Effector memory CD4-positive, alpha-beta T cell (primary cell): ENCODE measurements at regions not wholly inside any gene's neighbourhood (a gene's known extent, or its start where the extent isn't known, plus 50 kb on each side); places are given as distances from the start of the nearest gene placed in this dataset.
A peak's percentile ranks its signal among the peaks of the same experiment; 100 is the strongest.
"Not testable (repeated sequence)": the region's sequence is repeated elsewhere in the genome, so short reads cannot be mapped to it uniquely, and the experiment has no call there.

Experiments used
- DNase-seq, 3 donors: peaks; one replicate each; pipeline ENCODE4 v3.0.0-alpha.2; 2020
- H3K27ac ChIP-seq: 2 replicates; pipeline ENCODE4 v1.7.0; 2013; ENCODE audit warnings: mild to moderate bottlenecking, low read length, moderate library complexity; ENCODE audit not compliant: insufficient read depth, poor library complexity, severe bottlenecking
- H3K27me3 ChIP-seq: replicated peaks from 2 replicates; pipeline ENCODE4 v1.7.0; 2013; ENCODE audit warnings: mild to moderate bottlenecking, low read length; ENCODE audit not compliant: insufficient read depth, control insufficient read depth, poor library complexity, severe bottlenecking
- H3K36me3 ChIP-seq: 2 replicates; pipeline ENCODE4 v1.7.0; 2013; ENCODE audit warnings: mild to moderate bottlenecking, low read length, moderate library complexity; ENCODE audit not compliant: control insufficient read depth, insufficient read depth
- H3K4me1 ChIP-seq: 2 replicates; pipeline ENCODE4 v1.7.0; 2013; ENCODE audit warnings: low read length, mild to moderate bottlenecking; ENCODE audit not compliant: control insufficient read depth, insufficient read depth, poor library complexity, severe bottlenecking
- H3K4me3 ChIP-seq: 2 replicates; pipeline ENCODE4 v1.7.0; 2013; ENCODE audit warnings: low read length, low read depth, mild to moderate bottlenecking; ENCODE audit not compliant: insufficient read depth, poor library complexity, severe bottlenecking
- H3K9me3 ChIP-seq: 2 replicates; pipeline ENCODE4 v1.7.0; 2013; ENCODE audit warnings: mild to moderate bottlenecking, low read length, moderate library complexity; ENCODE audit not compliant: control insufficient read depth

DNA sequence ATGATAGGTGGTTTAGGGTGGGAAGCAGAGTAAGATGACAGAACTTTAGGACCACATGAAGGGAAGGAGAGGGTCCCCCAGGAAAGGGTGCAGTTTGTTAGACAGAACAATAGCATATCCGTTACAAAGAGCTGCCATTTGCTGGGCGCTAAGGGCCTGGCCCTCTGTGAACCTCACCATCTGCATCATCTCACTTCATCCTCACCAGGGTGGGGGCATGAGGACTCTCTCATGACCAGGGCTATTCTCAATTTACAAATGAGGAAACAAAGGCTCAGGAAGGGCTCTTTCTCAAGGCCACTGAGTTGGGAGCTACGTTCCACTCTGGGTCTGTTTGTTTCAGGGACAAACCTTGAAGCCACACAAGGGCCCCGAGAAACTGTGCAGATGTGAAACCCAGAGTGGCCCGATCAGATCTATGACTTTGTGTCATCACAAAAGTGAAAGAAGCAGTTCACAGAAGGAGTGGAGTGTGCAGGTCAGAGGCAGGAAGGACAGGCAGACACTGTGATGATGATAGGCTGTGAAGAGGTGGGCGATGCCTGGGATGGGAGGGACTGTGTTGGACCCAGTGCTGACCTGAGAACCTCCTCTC is 304.8 kb upstream of the PLGLB2 start:
- H3K9me3 ChIP-seq, H3K36me3 ChIP-seq, H3K4me3 ChIP-seq, H3K27me3 ChIP-seq, H3K27ac ChIP-seq, DNase-seq, H3K4me1 ChIP-seq: not testable (repeated sequence)

DNA sequence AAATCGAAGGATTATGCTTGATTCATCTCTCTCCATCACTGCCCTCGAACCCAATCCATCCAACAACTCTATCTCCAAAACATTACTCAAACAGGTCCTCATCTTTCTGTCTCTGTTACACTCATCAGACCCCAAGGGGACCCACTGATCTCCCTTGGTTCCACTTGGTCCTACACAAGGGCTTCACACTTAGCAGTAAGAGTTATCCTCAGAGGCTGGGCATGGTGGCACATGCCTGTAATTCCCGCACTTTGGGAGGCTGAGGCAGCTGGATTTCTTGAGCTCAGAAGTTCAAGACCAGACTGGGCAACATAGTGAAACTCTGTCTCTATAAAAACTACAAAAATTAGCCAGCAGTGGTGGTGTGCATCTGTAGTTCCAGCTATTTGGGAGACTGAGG is 302.9 kb upstream of the PLGLB2 start:
- H3K36me3 ChIP-seq, H3K9me3 ChIP-seq, H3K4me3 ChIP-seq, DNase-seq, H3K27me3 ChIP-seq, H3K27ac ChIP-seq, H3K4me1 ChIP-seq: not testable (repeated sequence)

DNA sequence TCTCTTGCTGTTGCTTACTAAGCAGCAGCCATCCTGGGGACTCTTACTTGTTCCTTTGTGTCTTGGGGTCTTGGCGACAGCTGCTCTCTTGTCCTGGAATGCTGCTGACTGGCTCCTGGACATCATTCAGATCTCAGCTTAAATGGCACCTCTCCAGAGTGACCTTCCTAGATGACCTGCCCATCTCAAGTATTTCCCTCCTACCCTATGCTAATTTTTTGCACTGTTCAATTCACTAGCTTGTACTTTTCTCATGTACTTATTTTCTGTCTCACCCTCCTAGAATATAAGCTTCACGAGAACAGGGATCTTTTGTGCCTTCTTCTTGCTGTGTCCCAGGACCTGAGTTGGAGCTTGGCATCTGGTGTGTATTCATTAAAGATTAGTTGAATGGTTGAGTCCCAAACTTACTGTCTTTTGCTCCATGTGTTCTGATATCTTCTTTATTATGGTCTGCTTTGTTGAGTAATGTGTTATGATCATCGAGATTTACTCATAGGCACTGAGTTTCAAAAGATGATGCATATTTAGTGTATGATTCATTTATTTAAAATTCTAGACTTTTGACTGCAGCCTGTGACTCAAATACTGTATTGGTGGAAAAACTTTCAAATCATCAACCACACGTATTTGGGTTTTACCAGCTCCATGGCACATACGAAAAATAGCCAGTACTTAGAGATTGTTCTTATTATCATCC is 302.1 kb upstream of the PLGLB2 start:
- not testable (repeated sequence) for H3K36me3 ChIP-seq, H3K27ac ChIP-seq, H3K9me3 ChIP-seq, H3K4me1 ChIP-seq, DNase-seq, H3K4me3 ChIP-seq, H3K27me3 ChIP-seq

DNA sequence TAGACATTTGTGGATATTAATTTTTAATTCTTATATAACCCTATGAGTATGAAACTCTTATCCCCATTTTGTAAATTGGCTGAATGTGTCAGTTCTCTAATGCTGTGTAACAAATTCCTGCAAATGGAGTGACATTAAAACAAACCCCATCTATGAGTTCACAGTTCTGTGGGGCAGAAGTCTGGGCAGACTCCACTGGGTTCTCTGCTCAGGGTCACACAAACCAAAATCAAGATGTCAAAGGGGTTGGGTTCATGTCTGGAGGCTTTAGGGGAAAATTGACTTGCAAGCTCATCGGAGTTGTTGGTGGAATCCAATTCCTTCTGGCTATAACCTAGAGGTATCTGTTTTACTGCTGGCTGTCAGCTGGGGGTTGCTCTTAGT is 301.6 kb upstream of the PLGLB2 start:
- not testable (repeated sequence) for H3K36me3 ChIP-seq, DNase-seq, H3K27me3 ChIP-seq, H3K4me3 ChIP-seq, H3K9me3 ChIP-seq, H3K4me1 ChIP-seq, H3K27ac ChIP-seq

DNA sequence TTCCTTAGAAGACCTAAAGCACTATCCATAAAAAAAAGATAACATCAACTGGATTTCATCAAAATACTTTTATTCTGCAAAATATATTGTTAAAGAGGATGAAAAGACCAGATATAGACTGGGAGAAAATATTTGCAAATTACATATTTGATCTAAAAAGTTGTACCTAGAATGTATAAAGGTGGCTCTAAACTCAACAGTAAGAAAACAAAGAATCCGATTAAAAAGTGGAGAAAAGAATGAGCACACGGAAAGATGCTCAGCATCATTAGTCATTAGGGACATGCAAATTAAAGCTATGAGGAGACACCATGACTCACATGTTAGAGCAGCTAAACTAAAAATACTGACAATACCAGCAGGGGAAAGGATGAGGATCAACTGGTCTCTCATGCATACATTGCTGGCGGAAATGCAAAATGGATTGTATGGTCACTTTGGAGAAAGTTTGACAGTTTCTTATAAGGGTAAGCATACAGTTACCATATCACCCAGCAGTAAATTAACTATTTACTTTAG is 298.4 kb upstream of the PLGLB2 start:
- H3K9me3 ChIP-seq, H3K27me3 ChIP-seq, H3K27ac ChIP-seq, H3K36me3 ChIP-seq, H3K4me3 ChIP-seq, DNase-seq, H3K4me1 ChIP-seq: not testable (repeated sequence)

DNA sequence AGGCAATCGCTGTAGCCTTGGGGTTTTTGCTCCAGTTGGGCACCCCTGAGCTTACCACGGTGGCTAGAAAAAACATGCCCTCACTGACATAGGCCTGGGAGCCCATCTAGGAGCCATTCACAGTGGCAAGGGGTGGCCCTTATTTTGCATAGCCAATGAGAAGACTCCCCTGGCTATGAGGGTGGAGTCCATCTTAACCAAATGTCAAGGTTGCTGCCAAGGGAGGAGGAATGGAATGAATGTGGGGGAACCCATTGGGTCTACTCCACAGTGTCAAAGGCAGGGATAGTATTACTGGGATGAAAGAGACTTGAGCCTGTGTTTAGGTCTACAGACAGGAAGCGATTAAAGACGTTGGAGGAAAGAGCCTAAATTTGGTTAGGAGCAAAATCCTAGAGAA is 295.7 kb upstream of the PLGLB2 start:
- not testable (repeated sequence) for DNase-seq, H3K36me3 ChIP-seq, H3K9me3 ChIP-seq, H3K27me3 ChIP-seq, H3K27ac ChIP-seq, H3K4me1 ChIP-seq, H3K4me3 ChIP-seq

DNA sequence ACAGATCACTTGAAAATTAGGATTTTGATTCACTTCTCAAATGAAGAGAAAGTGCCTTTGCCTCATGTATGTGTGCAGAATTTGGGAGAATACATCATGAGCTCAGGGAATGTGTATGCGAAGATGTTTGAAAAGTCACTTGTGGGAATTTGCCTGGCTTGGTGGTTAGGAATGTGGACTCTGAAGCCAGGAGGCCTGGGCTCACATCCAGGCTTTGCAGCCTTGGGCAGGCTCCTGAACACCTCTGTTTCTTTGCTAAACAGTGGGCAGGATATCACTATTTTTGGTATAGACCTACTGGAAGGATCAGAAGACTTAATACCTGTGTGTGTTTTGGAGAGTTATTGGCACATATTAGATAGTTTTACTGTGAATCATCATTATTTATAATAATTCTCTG is 295.0 kb upstream of the PLGLB2 start:
- not testable (repeated sequence) for H3K27me3 ChIP-seq, H3K4me3 ChIP-seq, H3K9me3 ChIP-seq, H3K27ac ChIP-seq, H3K36me3 ChIP-seq, DNase-seq, H3K4me1 ChIP-seq

DNA sequence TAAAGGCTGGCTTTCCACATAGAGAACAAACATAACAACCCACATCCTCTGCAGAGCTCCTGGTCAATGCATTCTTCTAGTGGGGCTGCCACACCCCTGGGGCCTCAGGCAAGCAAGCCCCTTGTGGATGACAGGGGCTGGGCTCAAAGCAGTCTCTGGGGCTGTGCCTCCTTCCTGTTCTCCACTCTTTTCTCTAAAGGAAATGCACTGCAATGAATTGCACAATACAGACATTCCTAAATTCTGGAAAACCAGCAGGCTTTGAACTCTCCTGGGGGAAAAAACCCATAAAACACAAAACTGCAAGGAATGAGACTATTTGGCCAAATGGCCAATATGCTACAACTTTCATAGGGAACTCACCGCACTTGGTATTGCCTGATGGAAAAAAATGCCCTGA is 293.9 kb upstream of the PLGLB2 start:
- not testable (repeated sequence) for DNase-seq, H3K9me3 ChIP-seq, H3K4me3 ChIP-seq, H3K27me3 ChIP-seq, H3K4me1 ChIP-seq, H3K27ac ChIP-seq, H3K36me3 ChIP-seq

DNA sequence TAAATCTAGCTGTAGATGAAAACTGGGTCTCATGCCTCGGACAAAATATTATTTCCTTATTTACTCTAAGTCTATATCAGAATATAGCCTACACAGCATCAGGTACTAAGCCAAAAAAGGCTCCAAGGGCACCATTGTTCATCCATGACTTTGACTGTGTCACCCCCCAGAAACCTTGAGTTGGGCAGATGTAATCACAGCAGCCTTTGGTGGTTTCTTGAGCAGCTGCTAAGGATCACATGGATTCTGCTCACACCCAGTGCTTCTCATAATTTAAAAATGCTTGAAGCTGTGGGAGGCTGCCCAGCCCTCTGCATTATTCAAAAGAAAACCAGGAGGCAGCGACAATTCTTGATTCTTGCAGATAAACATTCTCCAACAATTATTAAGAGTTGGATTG is 293.5 kb upstream of the PLGLB2 start:
- H3K4me1 ChIP-seq, DNase-seq, H3K9me3 ChIP-seq, H3K27ac ChIP-seq, H3K4me3 ChIP-seq, H3K36me3 ChIP-seq, H3K27me3 ChIP-seq: not testable (repeated sequence)

DNA sequence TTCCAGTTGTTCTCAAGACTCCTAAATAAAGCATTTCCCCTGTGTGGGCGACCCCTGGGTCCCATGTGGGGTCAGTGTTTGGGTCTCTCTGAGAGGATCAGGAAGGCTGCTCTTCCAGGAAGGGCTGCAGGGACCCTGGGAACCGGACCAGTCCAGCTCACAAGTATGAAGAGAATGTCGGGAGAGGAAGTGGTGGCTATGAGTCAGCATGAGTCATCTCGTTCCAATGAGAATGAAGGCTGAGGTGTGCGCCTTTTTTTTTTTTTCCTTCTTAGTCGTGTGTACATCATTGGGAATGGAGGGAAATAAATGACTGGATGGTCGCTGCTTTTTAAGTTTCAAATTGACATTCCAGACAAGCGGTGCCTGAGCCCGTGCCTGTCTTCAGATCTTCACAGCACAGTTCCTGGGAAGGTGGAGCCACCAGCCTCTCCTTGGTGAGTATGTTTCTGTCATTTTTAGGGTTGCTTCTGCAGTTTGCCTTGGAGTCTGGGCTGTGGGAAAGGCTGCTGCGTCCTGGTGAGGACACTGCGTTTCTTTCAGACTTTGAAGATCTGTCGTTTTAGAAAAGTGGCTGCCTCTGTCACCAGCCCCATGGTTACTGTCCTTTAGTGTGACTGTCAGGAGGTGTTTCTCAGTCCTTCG is 292.6 kb upstream of the PLGLB2 start:
- H3K36me3 ChIP-seq, H3K27me3 ChIP-seq, H3K9me3 ChIP-seq, H3K4me1 ChIP-seq, H3K4me3 ChIP-seq, DNase-seq: not testable (repeated sequence)
- peak overlapping the region; percentile 32 for H3K27ac ChIP-seq
